ENCODE measurements at regions not wholly inside any gene's neighbourhood (a gene's known extent, or its start where the extent isn't known, plus 50 kb on each side); places are given as distances from the start of the nearest gene placed in this dataset.
A peak's percentile ranks its signal among the peaks of the same experiment; 100 is the strongest.

DNA sequence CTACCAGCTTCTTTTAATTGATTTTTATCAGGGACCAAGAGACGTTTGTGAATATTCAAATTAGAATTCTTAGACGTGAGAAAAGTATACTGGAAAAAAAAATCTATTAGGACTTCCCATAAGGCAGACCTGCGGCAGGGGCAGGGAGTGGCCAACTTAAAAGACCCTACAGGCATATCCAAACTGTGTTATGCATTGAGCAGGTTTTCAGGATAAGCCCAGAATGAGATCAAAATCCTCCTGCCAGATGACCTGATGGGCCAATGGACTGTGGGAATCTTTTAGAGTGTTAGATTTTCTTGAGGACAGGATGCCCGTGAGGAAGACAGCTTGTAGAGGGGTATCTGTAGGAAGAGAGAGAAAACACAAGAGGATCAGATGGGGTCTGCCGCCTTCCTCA lies 391.5 kb downstream of the CD83 start:
- DNase-seq (ENCODE audit: low read depth, low spot score) (no peak), ATAC-seq (no peak)
- POLR2A ChIA-PET = no interaction called here
- BruUV-seq (replicated peaks) = no TSS peak
- Histone ChIP-seq H3K9me2 (ENCODE audit: insufficient read depth) (no peaks in the 10 kb centered on the region), H3K9me3 (ENCODE audit: control insufficient read depth in 1 of 2, insufficient read depth in 1 of 2, low read depth in 1 of 2, low read length in 2 of 2) (no peaks in the 10 kb centered on the region), H3K4me3 (replicated peaks in 1 of 2; ENCODE audit: low read depth in 1 of 2, low read length in 2 of 2) (no peak overlapping the region), H2AFZ (ENCODE audit: low read depth, low read length, poor library complexity, severe bottlenecking) (no peak overlapping the region), H3K79me2 (ENCODE audit: insufficient read depth, low read length) (no peaks in the 10 kb centered on the region), H3K36me3 (ENCODE audit: control insufficient read depth in 1 of 2, insufficient read depth in 2 of 2, low read length in 2 of 2) (no peaks in the 10 kb centered on the region), H3K27ac (ENCODE audit: low read depth, low read length) (no peak overlapping the region), H3K9ac (ENCODE audit: low read length) (no peak overlapping the region), H3K27me3 (ENCODE audit: insufficient read depth, low read length) (no peaks in the 10 kb centered on the region), H4K20me1 (ENCODE audit: insufficient read depth) (no peaks in the 10 kb centered on the region), H3K4me2 (ENCODE audit: low read length) (no peak overlapping the region), H3K4me1 (ENCODE audit: control insufficient read depth in 1 of 2, insufficient read depth in 2 of 2, low read length in 2 of 2) (no peaks in the 10 kb centered on the region)
- no peak for TF ChIP-seq FOSL1 (IDR thresholded peaks at IDR 0.05; ENCODE audit: low read depth)
- no peak for TF ChIP-seq RAD21 (IDR thresholded peaks at IDR 0.05; ENCODE audit: low read depth)
- TF ChIP-seq CBX3 (IDR thresholded peaks at IDR 0.05; ENCODE audit: low read depth) = no peak
- TF ChIP-seq POLR2AphosphoS5 (IDR thresholded peaks at IDR 0.05; ENCODE audit: low read depth, low read length) = no peak
- TF ChIP-seq, protein P1, sequence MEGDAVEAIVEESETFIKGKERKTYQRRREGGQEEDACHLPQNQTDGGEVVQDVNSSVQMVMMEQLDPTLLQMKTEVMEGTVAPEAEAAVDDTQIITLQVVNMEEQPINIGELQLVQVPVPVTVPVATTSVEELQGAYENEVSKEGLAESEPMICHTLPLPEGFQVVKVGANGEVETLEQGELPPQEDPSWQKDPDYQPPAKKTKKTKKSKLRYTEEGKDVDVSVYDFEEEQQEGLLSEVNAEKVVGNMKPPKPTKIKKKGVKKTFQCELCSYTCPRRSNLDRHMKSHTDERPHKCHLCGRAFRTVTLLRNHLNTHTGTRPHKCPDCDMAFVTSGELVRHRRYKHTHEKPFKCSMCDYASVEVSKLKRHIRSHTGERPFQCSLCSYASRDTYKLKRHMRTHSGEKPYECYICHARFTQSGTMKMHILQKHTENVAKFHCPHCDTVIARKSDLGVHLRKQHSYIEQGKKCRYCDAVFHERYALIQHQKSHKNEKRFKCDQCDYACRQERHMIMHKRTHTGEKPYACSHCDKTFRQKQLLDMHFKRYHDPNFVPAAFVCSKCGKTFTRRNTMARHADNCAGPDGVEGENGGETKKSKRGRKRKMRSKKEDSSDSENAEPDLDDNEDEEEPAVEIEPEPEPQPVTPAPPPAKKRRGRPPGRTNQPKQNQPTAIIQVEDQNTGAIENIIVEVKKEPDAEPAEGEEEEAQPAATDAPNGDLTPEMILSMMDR (IDR thresholded peaks at IDR 0.05 in 2 of 3, conservative IDR thresholded peaks at IDR 0.05 in 1 of 3; ENCODE audit: borderline replicate concordance in 1 of 3, insufficient read depth in 1 of 3, low read depth in 2 of 3, low read length in 2 of 3) = no peak
- RAD21 ChIA-PET (ENCODE audit: low non-redundant PET in 1 of 2, low total read pairs in 2 of 2, uncharacterized antibody in 2 of 2, unreplicated experiment in 2 of 2) = no interaction called here
- CTCF ChIA-PET = no interaction called here
- intact Hi-C loops (cut with micrococcal nuclease) = loop anchor here (5.0 kb wide), 1 partner anchor 297 kb away; no protein-coding TSS in a partner anchor

DNA sequence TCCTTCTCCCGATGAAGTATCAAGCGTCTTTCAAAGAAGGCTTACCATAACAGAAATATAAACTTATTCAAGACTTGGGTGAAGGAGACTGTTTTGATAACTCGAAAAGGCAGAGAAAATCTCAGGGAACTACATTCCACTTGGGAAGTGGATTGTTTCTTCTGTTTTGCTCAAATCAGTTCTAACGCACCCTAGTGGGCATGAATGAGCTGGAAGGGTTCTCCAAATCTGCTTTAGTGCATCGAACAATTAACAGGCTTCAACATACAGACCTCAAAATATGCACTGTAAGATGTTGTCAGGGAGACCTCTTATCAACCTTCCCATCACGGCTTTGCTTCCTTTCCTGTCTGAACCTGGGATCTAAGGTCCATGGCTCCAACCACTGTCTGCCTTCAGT lies 392.5 kb downstream of the CD83 start:
- H3K9ac ChIP-seq (ENCODE audit: low read length) = no peak overlapping the region
- no peaks in the 10 kb centered on the region for H3K9me2 ChIP-seq (ENCODE audit: insufficient read depth)
- H3K9me3 ChIP-seq (ENCODE audit: control insufficient read depth in 1 of 2, insufficient read depth in 1 of 2, low read depth in 1 of 2, low read length in 2 of 2) = no peaks in the 10 kb centered on the region
- ChIA-PET RAD21 (ENCODE audit: low non-redundant PET in 1 of 2, low total read pairs in 2 of 2, uncharacterized antibody in 2 of 2, unreplicated experiment in 2 of 2) (no interaction called here), CTCF (interaction anchor here (0.9 to 1.0 kb wide), 2 partner anchors 9 to 10 kb away, joined by 3 to 4 read pairs; no protein-coding TSS in a partner anchor), POLR2A (no interaction called here)
- no peaks in the 10 kb centered on the region for H4K20me1 ChIP-seq (ENCODE audit: insufficient read depth)
- no peak overlapping the region for H3K4me2 ChIP-seq (ENCODE audit: low read length)
- H3K36me3 ChIP-seq (ENCODE audit: control insufficient read depth in 1 of 2, insufficient read depth in 2 of 2, low read length in 2 of 2) = no peaks in the 10 kb centered on the region
- no peaks in the 10 kb centered on the region for H3K79me2 ChIP-seq (ENCODE audit: insufficient read depth, low read length)
- H2AFZ ChIP-seq (ENCODE audit: low read depth, low read length, poor library complexity, severe bottlenecking) = no peak overlapping the region
- DNase-seq (ENCODE audit: low read depth, low spot score) (peak; percentile 15), ATAC-seq (peak; percentile 61; the same call in 1 of the 2 replicates)
- no TSS peak for BruUV-seq (replicated peaks)
- H3K4me1 ChIP-seq (ENCODE audit: control insufficient read depth in 1 of 2, insufficient read depth in 2 of 2, low read length in 2 of 2) = no peaks in the 10 kb centered on the region
- TF ChIP-seq FOSL1 (IDR thresholded peaks at IDR 0.05; ENCODE audit: low read depth) = no peak
- TF ChIP-seq, protein P2, sequence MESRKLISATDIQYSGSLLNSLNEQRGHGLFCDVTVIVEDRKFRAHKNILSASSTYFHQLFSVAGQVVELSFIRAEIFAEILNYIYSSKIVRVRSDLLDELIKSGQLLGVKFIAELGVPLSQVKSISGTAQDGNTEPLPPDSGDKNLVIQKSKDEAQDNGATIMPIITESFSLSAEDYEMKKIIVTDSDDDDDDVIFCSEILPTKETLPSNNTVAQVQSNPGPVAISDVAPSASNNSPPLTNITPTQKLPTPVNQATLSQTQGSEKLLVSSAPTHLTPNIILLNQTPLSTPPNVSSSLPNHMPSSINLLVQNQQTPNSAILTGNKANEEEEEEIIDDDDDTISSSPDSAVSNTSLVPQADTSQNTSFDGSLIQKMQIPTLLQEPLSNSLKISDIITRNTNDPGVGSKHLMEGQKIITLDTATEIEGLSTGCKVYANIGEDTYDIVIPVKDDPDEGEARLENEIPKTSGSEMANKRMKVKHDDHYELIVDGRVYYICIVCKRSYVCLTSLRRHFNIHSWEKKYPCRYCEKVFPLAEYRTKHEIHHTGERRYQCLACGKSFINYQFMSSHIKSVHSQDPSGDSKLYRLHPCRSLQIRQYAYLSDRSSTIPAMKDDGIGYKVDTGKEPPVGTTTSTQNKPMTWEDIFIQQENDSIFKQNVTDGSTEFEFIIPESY (IDR thresholded peaks at IDR 0.05; ENCODE audit: extremely low read depth, insufficient replicate concordance, low read length) = no peak
- TF ChIP-seq RAD21 (IDR thresholded peaks at IDR 0.05; ENCODE audit: low read depth) = peak; percentile 26; the same call in 1 of the 2 replicates
- no peak for TF ChIP-seq JUND (IDR thresholded peaks at IDR 0.05)
- TF ChIP-seq, protein P1 (IDR thresholded peaks at IDR 0.05 in 2 of 3, conservative IDR thresholded peaks at IDR 0.05 in 1 of 3; ENCODE audit: borderline replicate concordance in 1 of 3, insufficient read depth in 1 of 3, low read depth in 2 of 3, low read length in 2 of 3) = peak in 2 of 3 experiments; percentile 6 to 37; a peak in 2 of 6 replicates
- TF ChIP-seq SP1 (IDR thresholded peaks at IDR 0.05; ENCODE audit: low read depth) = no peak
- no peak overlapping the region for H3K27ac ChIP-seq (ENCODE audit: low read depth, low read length)
- no peak overlapping the region for H3K4me3 ChIP-seq (replicated peaks in 1 of 2; ENCODE audit: low read depth in 1 of 2, low read length in 2 of 2)
- intact Hi-C loops (cut with micrococcal nuclease) = no loop called here
- no peaks in the 10 kb centered on the region for H3K27me3 ChIP-seq (ENCODE audit: insufficient read depth, low read length)

Data from HCT116 (cell line).